HEK293 (cell line): ENCODE measurements at regions not wholly inside any gene's neighbourhood (a gene's known extent, or its start where the extent isn't known, plus 50 kb on each side); places are given as distances from the start of the nearest gene placed in this dataset.

ENCODE experiments used
- CTCF ChIA-PET: fragments of 350-600 bp; formaldehyde crosslinking; extraction: SDS; loops from one replicate; lab custom pipeline; 2021; ENCODE audit warnings: antibody characterized with exemption; lab: Yijun Ruan, JAX
- POLR2A ChIA-PET: fragments of 300-600 bp; formaldehyde crosslinking; extraction: SDS; loops from one replicate; lab custom pipeline; 2020; ENCODE audit warnings: antibody characterized with exemption, inconsistent platforms; lab: Yijun Ruan, JAX
- H3K27ac ChIP-seq: fragments of 200-500 bp; sonication (Bioruptor generic); 2 replicates; pipeline ENCODE4 v1.5.1; 2014; ENCODE audit warnings: low read depth, low read length, control low read depth, inconsistent platforms; ENCODE audit errors: extremely low read depth
- H3K36me3 ChIP-seq, 2 experiments: fragments of 200-500 bp in 1 of 2; sonication (Bioruptor generic) in 1 of 2; 1 replicate in 1 of 2; 2 replicates in 1 of 2; pipeline ENCODE4 v1.5.1; 2014 to 2017; ENCODE audit warnings: inconsistent platforms in 2 of 2, low read length in 2 of 2; ENCODE audit not compliant: control insufficient read depth in 2 of 2, insufficient read depth in 1 of 2
- H3K4me1 ChIP-seq: fragments of 200-500 bp; sonication (Bioruptor generic); 2 replicates; pipeline ENCODE4 v1.5.1; 2014; ENCODE audit warnings: mild to moderate bottlenecking, low read length, inconsistent platforms; ENCODE audit not compliant: control insufficient read depth, insufficient read depth
- H3K4me3 ChIP-seq: 2 replicates; pipeline ENCODE4 v1.5.1; 2011; ENCODE audit warnings: low read depth, mild to moderate bottlenecking, control low read depth, low read length, moderate library complexity
- H3K9me3 ChIP-seq: fragments of 200-500 bp; sonication (Bioruptor generic); 2 replicates; pipeline ENCODE4 v1.5.1; 2014; ENCODE audit warnings: low read depth, low read length, inconsistent platforms; ENCODE audit not compliant: control insufficient read depth, insufficient read depth
- BCL6B ChIP-seq: fragments of 450-650 bp; formaldehyde crosslinking; IDR thresholded peaks from 2 replicates; pipeline ENCODE4 v1.5.1; 2017; ENCODE audit warnings: missing biosample characterization, missing genetic modification characterization
- KLF8 ChIP-seq: fragments of 450-650 bp; formaldehyde crosslinking; IDR thresholded peaks from 2 replicates; pipeline ENCODE4 v1.5.1; 2016; ENCODE audit warnings: missing biosample characterization, missing genetic modification characterization
- OSR2 ChIP-seq: fragments of 450-650 bp; formaldehyde crosslinking; IDR thresholded peaks from 2 replicates; pipeline ENCODE4 v1.5.1; 2016; ENCODE audit warnings: missing biosample characterization, missing genetic modification characterization
- SP7 ChIP-seq: fragments of 450-650 bp; formaldehyde crosslinking; IDR thresholded peaks from 2 replicates; pipeline ENCODE4 v1.5.1; 2016; ENCODE audit warnings: missing biosample characterization, missing genetic modification characterization
- ZBTB48 ChIP-seq: fragments of 450-650 bp; formaldehyde crosslinking; IDR thresholded peaks from 2 replicates; pipeline ENCODE4 v1.5.1; 2016; ENCODE audit warnings: missing biosample characterization, missing genetic modification characterization
- ZBTB49 ChIP-seq: fragments of 450-650 bp; formaldehyde crosslinking; IDR thresholded peaks from 2 replicates; pipeline ENCODE4 v1.5.1; 2016; ENCODE audit warnings: missing biosample characterization, missing genetic modification characterization, low read depth
- ZEB2 ChIP-seq: fragments of 450-650 bp; formaldehyde crosslinking; IDR thresholded peaks from 2 replicates; pipeline ENCODE4 v1.5.1; 2016; ENCODE audit warnings: missing biosample characterization, missing genetic modification characterization
- ZNF114 ChIP-seq: fragments of 450-650 bp; formaldehyde crosslinking; IDR thresholded peaks from 2 replicates; pipeline ENCODE4 v1.5.0; 2017; ENCODE audit warnings: missing biosample characterization, missing genetic modification characterization
- ZNF16 ChIP-seq: fragments of 450-650 bp; formaldehyde crosslinking; IDR thresholded peaks from 2 replicates; pipeline ENCODE4 v1.5.1; 2016; ENCODE audit warnings: low read depth, missing biosample characterization, missing genetic modification characterization
- ZNF311 ChIP-seq: fragments of 450-650 bp; formaldehyde crosslinking; IDR thresholded peaks from 2 replicates; pipeline ENCODE4 v1.5.1; 2017; ENCODE audit warnings: missing biosample characterization, missing genetic modification characterization, borderline replicate concordance
- ZNF324 ChIP-seq: fragments of 450-650 bp; formaldehyde crosslinking; IDR thresholded peaks from 2 replicates; pipeline ENCODE4 v1.5.1; 2016; ENCODE audit warnings: missing biosample characterization, missing genetic modification characterization
- ZNF398 ChIP-seq: fragments of 450-650 bp; formaldehyde crosslinking; IDR thresholded peaks from 2 replicates; pipeline ENCODE4 v1.5.1; 2017; ENCODE audit warnings: missing biosample characterization, missing genetic modification characterization
- ZNF449 ChIP-seq: fragments of 450-650 bp; formaldehyde crosslinking; IDR thresholded peaks from 2 replicates; pipeline ENCODE4 v1.5.1; 2017; ENCODE audit warnings: missing biosample characterization, mild to moderate bottlenecking, missing genetic modification characterization, moderate library complexity
- ZNF510 ChIP-seq: fragments of 450-650 bp; formaldehyde crosslinking; IDR thresholded peaks from 2 replicates; pipeline ENCODE4 v1.5.1; 2018; ENCODE audit warnings: mild to moderate bottlenecking, missing genetic modification characterization, missing biosample characterization; ENCODE audit not compliant: insufficient replicate concordance
- ZNF513 ChIP-seq: fragments of 450-650 bp; IDR thresholded peaks from 2 replicates; pipeline ENCODE4 v1.5.1; 2018; ENCODE audit warnings: missing biosample characterization, missing genetic modification characterization
- ZNF658 ChIP-seq: fragments of 450-650 bp; formaldehyde crosslinking; IDR thresholded peaks from 2 replicates; pipeline ENCODE4; 2016; ENCODE audit warnings: missing biosample characterization, missing genetic modification characterization
- ZNF670 ChIP-seq: fragments of 450-650 bp; formaldehyde crosslinking; IDR thresholded peaks from 2 replicates; pipeline ENCODE4 v1.5.1; 2016; ENCODE audit warnings: missing biosample characterization, missing genetic modification characterization, low read depth
- ZSCAN23 ChIP-seq: fragments of 450-650 bp; formaldehyde crosslinking; IDR thresholded peaks from 2 replicates; pipeline ENCODE4 v1.5.1; 2016; ENCODE audit warnings: missing biosample characterization, missing genetic modification characterization
- TF ChIP-seq, protein P1 (sequence below): fragments of 450-650 bp; formaldehyde crosslinking; IDR thresholded peaks from 2 replicates; pipeline ENCODE4 v1.5.1; 2016; ENCODE audit warnings: missing biosample characterization, missing genetic modification characterization
- TF ChIP-seq, protein P2 (sequence below): fragments of 450-650 bp; formaldehyde crosslinking; IDR thresholded peaks from 2 replicates; pipeline ENCODE4 v1.5.1; 2016; ENCODE audit warnings: missing biosample characterization, missing genetic modification characterization, low read depth
- TF ChIP-seq, protein P3 (sequence below): fragments of 450-650 bp; formaldehyde crosslinking; optimal IDR thresholded peaks from 2 replicates; pipeline ENCODE3; 2016; ENCODE audit warnings: missing biosample characterization, mild to moderate bottlenecking, missing genetic modification characterization

GRCh38 chr1:90650401-90650800, 66.7 kb downstream of the BARHL2 start:
- Histone ChIP-seq H3K36me3 (no peaks in the 10 kb centered on the region), H3K27ac (no peak overlapping the region), H3K4me1 (no peaks in the 10 kb centered on the region), H3K9me3 (no peaks in the 10 kb centered on the region), H3K4me3 (no peak overlapping the region)
- CTCF ChIA-PET = interaction anchor here (0.9 kb wide), 1 partner anchor 55 kb away, joined by 3 read pairs; no protein-coding TSS in a partner anchor
- POLR2A ChIA-PET = no interaction called here
- TF ChIP-seq, protein P1, sequence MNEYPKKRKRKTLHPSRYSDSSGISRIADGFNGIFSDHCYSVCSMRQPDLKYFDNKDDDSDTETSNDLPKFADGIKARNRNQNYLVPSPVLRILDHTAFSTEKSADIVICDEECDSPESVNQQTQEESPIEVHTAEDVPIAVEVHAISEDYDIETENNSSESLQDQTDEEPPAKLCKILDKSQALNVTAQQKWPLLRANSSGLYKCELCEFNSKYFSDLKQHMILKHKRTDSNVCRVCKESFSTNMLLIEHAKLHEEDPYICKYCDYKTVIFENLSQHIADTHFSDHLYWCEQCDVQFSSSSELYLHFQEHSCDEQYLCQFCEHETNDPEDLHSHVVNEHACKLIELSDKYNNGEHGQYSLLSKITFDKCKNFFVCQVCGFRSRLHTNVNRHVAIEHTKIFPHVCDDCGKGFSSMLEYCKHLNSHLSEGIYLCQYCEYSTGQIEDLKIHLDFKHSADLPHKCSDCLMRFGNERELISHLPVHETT = no peak
- TF ChIP-seq ZNF16 (tag by site-specific recombination) = no peak
- no peak for TF ChIP-seq ZBTB49 (tag by site-specific recombination)
- no peak for TF ChIP-seq ZSCAN23 (tag by site-specific recombination)
- TF ChIP-seq ZNF311 (tag by site-specific recombination) = no peak
- no peak for TF ChIP-seq ZNF324 (tag by site-specific recombination)
- no peak for TF ChIP-seq ZNF114
- TF ChIP-seq, protein P2, sequence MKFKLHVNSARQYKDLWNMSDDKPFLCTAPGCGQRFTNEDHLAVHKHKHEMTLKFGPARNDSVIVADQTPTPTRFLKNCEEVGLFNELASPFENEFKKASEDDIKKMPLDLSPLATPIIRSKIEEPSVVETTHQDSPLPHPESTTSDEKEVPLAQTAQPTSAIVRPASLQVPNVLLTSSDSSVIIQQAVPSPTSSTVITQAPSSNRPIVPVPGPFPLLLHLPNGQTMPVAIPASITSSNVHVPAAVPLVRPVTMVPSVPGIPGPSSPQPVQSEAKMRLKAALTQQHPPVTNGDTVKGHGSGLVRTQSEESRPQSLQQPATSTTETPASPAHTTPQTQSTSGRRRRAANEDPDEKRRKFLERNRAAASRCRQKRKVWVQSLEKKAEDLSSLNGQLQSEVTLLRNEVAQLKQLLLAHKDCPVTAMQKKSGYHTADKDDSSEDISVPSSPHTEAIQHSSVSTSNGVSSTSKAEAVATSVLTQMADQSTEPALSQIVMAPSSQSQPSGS (tag by site-specific recombination) = no peak
- no peak for TF ChIP-seq OSR2
- TF ChIP-seq ZEB2 (tag by site-specific recombination) = no peak
- no peak for TF ChIP-seq BCL6B (tag by site-specific recombination)

- ChIA-PET POLR2A (no interaction called here), CTCF (interaction anchor here (1.0 to 1.2 kb wide), 2 partner anchors 19 to 23 kb away, joined by 4 to 6 read pairs; no protein-coding TSS in a partner anchor)
- TF ChIP-seq ZNF398 (no peak), ZNF510 (tag by site-specific recombination) (no peak), SP7 (tag by site-specific recombination) (no peak), KLF8 (no peak), ZNF658 (no peak), ZNF513 (no peak), ZNF670 (tag by site-specific recombination) (no peak), ZBTB48 (tag by site-specific recombination) (no peak), ZNF449 (no peak)
- TF ChIP-seq, protein P3, sequence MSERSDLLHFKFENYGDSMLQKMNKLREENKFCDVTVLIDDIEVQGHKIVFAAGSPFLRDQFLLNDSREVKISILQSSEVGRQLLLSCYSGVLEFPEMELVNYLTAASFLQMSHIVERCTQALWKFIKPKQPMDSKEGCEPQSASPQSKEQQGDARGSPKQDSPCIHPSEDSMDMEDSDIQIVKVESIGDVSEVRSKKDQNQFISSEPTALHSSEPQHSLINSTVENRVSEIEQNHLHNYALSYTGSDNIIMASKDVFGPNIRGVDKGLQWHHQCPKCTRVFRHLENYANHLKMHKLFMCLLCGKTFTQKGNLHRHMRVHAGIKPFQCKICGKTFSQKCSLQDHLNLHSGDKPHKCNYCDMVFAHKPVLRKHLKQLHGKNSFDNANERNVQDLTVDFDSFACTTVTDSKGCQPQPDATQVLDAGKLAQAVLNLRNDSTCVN (tag by site-specific recombination) = no peak
Observed at GRCh38 chr1:90640325-90640724, 76.8 kb downstream of the BARHL2 start.

More at GRCh38 chr1:90640325-90640724, 76.8 kb downstream of the BARHL2 start:
- Histone ChIP-seq H3K4me1 (no peaks in the 10 kb centered on the region), H3K9me3 (no peaks in the 10 kb centered on the region), H3K27ac (no peak overlapping the region), H3K36me3 (no peaks in the 10 kb centered on the region), H3K4me3 (no peak overlapping the region)
